ENCODE measurements at regions not wholly inside any gene's neighbourhood (a gene's known extent, or its start where the extent isn't known, plus 50 kb on each side); places are given as distances from the start of the nearest gene placed in this dataset.

DNA sequence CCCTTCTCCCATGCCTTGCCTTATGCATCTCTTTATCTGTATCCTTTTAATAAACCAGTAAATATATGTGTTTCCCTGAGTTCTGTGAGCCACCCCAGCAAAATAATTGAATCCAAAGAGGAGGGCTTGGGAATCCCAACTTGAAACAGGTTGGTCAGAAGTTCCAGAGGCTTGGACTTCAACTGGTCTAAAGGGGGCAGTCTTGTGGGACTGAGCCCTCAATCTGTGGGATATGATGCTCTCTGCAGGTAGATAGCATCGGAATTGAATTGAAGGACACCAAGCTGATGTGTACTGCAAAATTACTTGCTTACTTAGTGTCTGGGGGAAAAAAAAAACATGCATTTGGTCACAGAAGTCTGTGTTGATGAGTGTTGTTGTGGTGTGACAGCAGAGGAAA is 1033.5 kb upstream of the TMEFF2 start:
- Mint-ChIP-seq H3K9me3 (no peaks in the 10 kb centered on the region), H3K4me3 (no peak overlapping the region), H3K27me3 (ENCODE audit: low read depth) (no peaks in the 10 kb centered on the region), H3K36me3 (no peaks in the 10 kb centered on the region), H3K4me1 (no peaks in the 10 kb centered on the region), H3K27ac (no peak overlapping the region)
- CTCF ChIA-PET, result interaction anchor here (1.0 to 2.5 kb wide), 3 partner anchors 12 to 356 kb away, joined by 3 to 16 read pairs (median 12); no protein-coding TSS in a partner anchor
- TF ChIP-seq USF1 (CRISPR knock-in tag; IDR thresholded peaks at IDR 0.05) (no peak), ZNF263 (CRISPR knock-in tag; IDR thresholded peaks at IDR 0.05; ENCODE audit: low read depth) (no peak), ZNF416 (CRISPR knock-in tag; IDR thresholded peaks at IDR 0.05) (no peak), GTF2I (CRISPR knock-in tag; conservative IDR thresholded peaks at IDR 0.05) (no peak), SP1 (CRISPR knock-in tag; conservative IDR thresholded peaks at IDR 0.05) (no peak), PRRX2 (CRISPR knock-in tag; IDR thresholded peaks at IDR 0.05) (no peak), SOX15 (CRISPR knock-in tag; IDR thresholded peaks at IDR 0.05) (no peak), RELA (CRISPR knock-in tag; IDR thresholded peaks at IDR 0.05; ENCODE audit: borderline replicate concordance) (no peak), NFATC4 (CRISPR knock-in tag; IDR thresholded peaks at IDR 0.05) (no peak), FOXK1 (CRISPR knock-in tag; IDR thresholded peaks at IDR 0.05) (no peak), IRF1 (CRISPR knock-in tag; IDR thresholded peaks at IDR 0.05) (no peak), ESRRA (CRISPR knock-in tag; IDR thresholded peaks at IDR 0.05; ENCODE audit: borderline replicate concordance) (no peak), EMX1 (CRISPR knock-in tag; IDR thresholded peaks at IDR 0.05) (no peak), ZNF138 (CRISPR knock-in tag; conservative IDR thresholded peaks at IDR 0.05) (no peak), CREB1 (CRISPR knock-in tag; IDR thresholded peaks at IDR 0.05) (no peak), ZNF232 (CRISPR knock-in tag; IDR thresholded peaks at IDR 0.05) (no peak), NR1H2 (CRISPR knock-in tag; IDR thresholded peaks at IDR 0.05) (no peak)
- TF ChIP-seq, protein P1, sequence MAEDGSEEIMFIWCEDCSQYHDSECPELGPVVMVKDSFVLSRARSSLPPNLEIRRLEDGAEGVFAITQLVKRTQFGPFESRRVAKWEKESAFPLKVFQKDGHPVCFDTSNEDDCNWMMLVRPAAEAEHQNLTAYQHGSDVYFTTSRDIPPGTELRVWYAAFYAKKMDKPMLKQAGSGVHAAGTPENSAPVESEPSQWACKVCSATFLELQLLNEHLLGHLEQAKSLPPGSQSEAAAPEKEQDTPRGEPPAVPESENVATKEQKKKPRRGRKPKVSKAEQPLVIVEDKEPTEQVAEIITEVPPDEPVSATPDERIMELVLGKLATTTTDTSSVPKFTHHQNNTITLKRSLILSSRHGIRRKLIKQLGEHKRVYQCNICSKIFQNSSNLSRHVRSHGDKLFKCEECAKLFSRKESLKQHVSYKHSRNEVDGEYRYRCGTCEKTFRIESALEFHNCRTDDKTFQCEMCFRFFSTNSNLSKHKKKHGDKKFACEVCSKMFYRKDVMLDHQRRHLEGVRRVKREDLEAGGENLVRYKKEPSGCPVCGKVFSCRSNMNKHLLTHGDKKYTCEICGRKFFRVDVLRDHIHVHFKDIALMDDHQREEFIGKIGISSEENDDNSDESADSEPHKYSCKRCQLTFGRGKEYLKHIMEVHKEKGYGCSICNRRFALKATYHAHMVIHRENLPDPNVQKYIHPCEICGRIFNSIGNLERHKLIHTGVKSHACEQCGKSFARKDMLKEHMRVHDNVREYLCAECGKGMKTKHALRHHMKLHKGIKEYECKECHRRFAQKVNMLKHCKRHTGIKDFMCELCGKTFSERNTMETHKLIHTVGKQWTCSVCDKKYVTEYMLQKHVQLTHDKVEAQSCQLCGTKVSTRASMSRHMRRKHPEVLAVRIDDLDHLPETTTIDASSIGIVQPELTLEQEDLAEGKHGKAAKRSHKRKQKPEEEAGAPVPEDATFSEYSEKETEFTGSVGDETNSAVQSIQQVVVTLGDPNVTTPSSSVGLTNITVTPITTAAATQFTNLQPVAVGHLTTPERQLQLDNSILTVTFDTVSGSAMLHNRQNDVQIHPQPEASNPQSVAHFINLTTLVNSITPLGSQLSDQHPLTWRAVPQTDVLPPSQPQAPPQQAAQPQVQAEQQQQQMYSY (CRISPR knock-in tag; IDR thresholded peaks at IDR 0.05), result no peak
- POLR2A ChIA-PET, result no interaction called here
- DNase-seq (ENCODE audit: low spot score) (no peak), ATAC-seq (peak; percentile 91)

DNA sequence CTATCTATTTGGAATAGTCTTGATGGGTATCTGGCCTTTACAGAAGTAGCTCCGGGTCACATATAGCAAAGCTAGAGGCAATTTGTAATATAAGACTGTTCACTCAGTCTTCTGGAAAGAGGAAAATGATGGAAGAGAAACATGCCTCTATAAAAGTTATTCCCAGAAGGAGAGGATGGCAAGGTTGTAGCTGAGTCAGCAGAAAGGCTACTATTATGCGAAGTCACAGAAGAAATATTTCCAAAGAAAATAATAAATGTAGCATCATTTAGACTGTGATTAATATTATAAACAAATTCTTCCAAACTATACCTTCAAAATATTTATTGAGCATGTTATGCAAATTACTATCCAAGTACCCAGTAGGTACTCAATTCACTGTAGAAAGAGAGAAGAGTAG is 1027.7 kb upstream of the TMEFF2 start:
- H3K4me3 Mint-ChIP-seq, result no peak overlapping the region
- ATAC-seq (no peak), DNase-seq (ENCODE audit: low spot score) (no peak)
- no peaks in the 10 kb centered on the region for H3K9me3 Mint-ChIP-seq
- H3K27ac Mint-ChIP-seq, result no peak overlapping the region
- no peak for TF ChIP-seq CBFB (CRISPR knock-in tag; IDR thresholded peaks at IDR 0.05; ENCODE audit: low read depth)
- no peak for TF ChIP-seq MLX (CRISPR knock-in tag; IDR thresholded peaks at IDR 0.05)
- TF ChIP-seq, protein P2, sequence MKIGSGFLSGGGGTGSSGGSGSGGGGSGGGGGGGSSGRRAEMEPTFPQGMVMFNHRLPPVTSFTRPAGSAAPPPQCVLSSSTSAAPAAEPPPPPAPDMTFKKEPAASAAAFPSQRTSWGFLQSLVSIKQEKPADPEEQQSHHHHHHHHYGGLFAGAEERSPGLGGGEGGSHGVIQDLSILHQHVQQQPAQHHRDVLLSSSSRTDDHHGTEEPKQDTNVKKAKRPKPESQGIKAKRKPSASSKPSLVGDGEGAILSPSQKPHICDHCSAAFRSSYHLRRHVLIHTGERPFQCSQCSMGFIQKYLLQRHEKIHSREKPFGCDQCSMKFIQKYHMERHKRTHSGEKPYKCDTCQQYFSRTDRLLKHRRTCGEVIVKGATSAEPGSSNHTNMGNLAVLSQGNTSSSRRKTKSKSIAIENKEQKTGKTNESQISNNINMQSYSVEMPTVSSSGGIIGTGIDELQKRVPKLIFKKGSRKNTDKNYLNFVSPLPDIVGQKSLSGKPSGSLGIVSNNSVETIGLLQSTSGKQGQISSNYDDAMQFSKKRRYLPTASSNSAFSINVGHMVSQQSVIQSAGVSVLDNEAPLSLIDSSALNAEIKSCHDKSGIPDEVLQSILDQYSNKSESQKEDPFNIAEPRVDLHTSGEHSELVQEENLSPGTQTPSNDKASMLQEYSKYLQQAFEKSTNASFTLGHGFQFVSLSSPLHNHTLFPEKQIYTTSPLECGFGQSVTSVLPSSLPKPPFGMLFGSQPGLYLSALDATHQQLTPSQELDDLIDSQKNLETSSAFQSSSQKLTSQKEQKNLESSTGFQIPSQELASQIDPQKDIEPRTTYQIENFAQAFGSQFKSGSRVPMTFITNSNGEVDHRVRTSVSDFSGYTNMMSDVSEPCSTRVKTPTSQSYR (CRISPR knock-in tag; IDR thresholded peaks at IDR 0.05), result no peak
- no peak for TF ChIP-seq KAT7 (CRISPR knock-in tag; IDR thresholded peaks at IDR 0.05; ENCODE audit: borderline replicate concordance)
- TF ChIP-seq MAX (CRISPR knock-in tag; IDR thresholded peaks at IDR 0.05), result no peak
- TF ChIP-seq FOXJ3 (CRISPR knock-in tag; IDR thresholded peaks at IDR 0.05; ENCODE audit: borderline replicate concordance), result no peak
- TF ChIP-seq CREM (CRISPR knock-in tag; IDR thresholded peaks at IDR 0.05), result no peak
- TF ChIP-seq HMGA2 (CRISPR knock-in tag; IDR thresholded peaks at IDR 0.05), result no peak
- TF ChIP-seq ZNF512 (CRISPR knock-in tag; IDR thresholded peaks at IDR 0.05; ENCODE audit: borderline replicate concordance), result no peak
- CTCF ChIA-PET, result interaction anchor here (2.1 kb wide), 1 partner anchor 18 kb away, joined by 6 read pairs; no protein-coding TSS in a partner anchor
- peaks cover 3% of the 10 kb centered on the region for H3K4me1 Mint-ChIP-seq
- POLR2A ChIA-PET, result no interaction called here
- no peaks in the 10 kb centered on the region for H3K27me3 Mint-ChIP-seq (ENCODE audit: low read depth)
- no peaks in the 10 kb centered on the region for H3K36me3 Mint-ChIP-seq

Data from WTC11 (cell line).